ENCODE measurements at regions not wholly inside any gene's neighbourhood (a gene's known extent, or its start where the extent isn't known, plus 50 kb on each side); places are given as distances from the start of the nearest gene placed in this dataset.

DNA sequence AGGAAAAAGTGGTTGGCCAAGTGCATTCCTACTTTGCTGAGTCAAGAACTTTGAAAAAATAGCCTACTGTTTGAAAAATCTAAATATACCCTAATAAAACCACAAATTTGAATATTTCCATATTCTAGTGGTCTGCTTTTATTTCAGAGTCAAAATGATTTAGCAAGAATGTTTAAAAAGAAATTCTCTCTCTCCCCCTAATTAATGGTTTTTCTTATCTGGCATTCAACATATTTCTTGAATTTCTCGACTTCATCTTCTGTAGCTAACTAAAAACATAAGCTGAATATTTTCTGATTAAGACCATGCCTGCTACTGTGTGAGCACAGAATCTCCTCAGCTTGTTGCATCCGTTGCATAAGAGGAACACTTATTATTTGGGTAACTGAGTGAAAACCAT, 563.5 kb upstream of the TBL1XR1 start:
- no peaks in the 10 kb centered on the region for H3K27me3 ChIP-seq (ENCODE audit: control insufficient read depth in 2 of 2, insufficient read depth in 2 of 2, low read length in 2 of 2)
- FAIRE-seq (no peak), DNase-seq (ENCODE audit: low read depth, low spot score) (no peak)
- H4K20me1 ChIP-seq (replicated peaks; ENCODE audit: control insufficient read depth, extremely low read depth, insufficient read depth, low read length), result no peaks in the 10 kb centered on the region
- ChIA-PET CTCF (interaction anchor here (0.7 kb wide), 1 partner anchor 269 kb away, joined by 4 read pairs; no protein-coding TSS in a partner anchor), POLR2A (no interaction called here)
- dilution Hi-C loops (cut with MboI; ENCODE audit: extremely low pct_ligation_motif_present, low sequenced_read_pairs), result no loop called here
- no peak overlapping the region for H3K4me3 ChIP-seq (replicated peaks in 1 of 3; ENCODE audit: insufficient read depth in 1 of 3, low read depth in 1 of 3, low read length in 3 of 3)
- no peaks in the 10 kb centered on the region for H3K9me3 ChIP-seq (replicated peaks; ENCODE audit: control insufficient read depth, insufficient read depth, low read length)
- no peak overlapping the region for H3K4me2 ChIP-seq (ENCODE audit: insufficient read depth, low read length)
- H3K36me3 ChIP-seq (ENCODE audit: control insufficient read depth in 2 of 2, extremely low read depth in 1 of 2, insufficient read depth in 2 of 2, low read length in 2 of 2), result no peaks in the 10 kb centered on the region
- no peaks in the 10 kb centered on the region for H3K9me1 ChIP-seq (replicated peaks; ENCODE audit: control insufficient read depth, extremely low read depth, insufficient read depth, low read length)
- BruUV-seq (replicated peaks), result no TSS peak
- no peak overlapping the region for H2AFZ ChIP-seq (ENCODE audit: low read depth, low read length)
- no peak for TF ChIP-seq CTCF (IDR thresholded peaks at IDR 0.05; ENCODE audit: extremely low read depth in 1 of 2, insufficient read depth in 1 of 2, low read depth in 1 of 2, low read length in 2 of 2)
- TF ChIP-seq JUN (IDR thresholded peaks at IDR 0.05; ENCODE audit: borderline replicate concordance, insufficient read depth, insufficient read length, low read depth), result no peak
- TF ChIP-seq POLR2A (IDR thresholded peaks at IDR 0.05; ENCODE audit: low read depth, low read length), result no peak
- TF ChIP-seq GATA2 (IDR thresholded peaks at IDR 0.05; ENCODE audit: insufficient read depth, insufficient read length, low read depth, low read length), result no peak
- TF ChIP-seq MYC (IDR thresholded peaks at IDR 0.05; ENCODE audit: low read depth, low read length), result no peak
- TF ChIP-seq POLR2AphosphoS5 (IDR thresholded peaks at IDR 0.05; ENCODE audit: insufficient read depth, low read depth, low read length), result no peak
- TF ChIP-seq FOS (IDR thresholded peaks at IDR 0.05; ENCODE audit: borderline replicate concordance, insufficient read depth, low read length), result no peak
- TF ChIP-seq EZH2 (IDR thresholded peaks at IDR 0.05; ENCODE audit: borderline replicate concordance, low read depth, low read length, severe bottlenecking), result no peak
- TF ChIP-seq, protein P1, sequence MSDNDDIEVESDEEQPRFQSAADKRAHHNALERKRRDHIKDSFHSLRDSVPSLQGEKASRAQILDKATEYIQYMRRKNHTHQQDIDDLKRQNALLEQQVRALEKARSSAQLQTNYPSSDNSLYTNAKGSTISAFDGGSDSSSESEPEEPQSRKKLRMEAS (IDR thresholded peaks at IDR 0.05; ENCODE audit: insufficient read depth, insufficient read length), result no peak
- intact Hi-C loops (cut with micrococcal nuclease), result no loop called here
- no peaks in the 10 kb centered on the region for H3K79me2 ChIP-seq (ENCODE audit: control insufficient read depth, insufficient read depth, low read length)
- no peaks in the 10 kb centered on the region for H3K4me1 ChIP-seq (ENCODE audit: control insufficient read depth, extremely low read depth, insufficient read depth, low read length)
- no peak overlapping the region for H3K9ac ChIP-seq (replicated peaks; ENCODE audit: extremely low read depth, insufficient read depth, low read length)
- no peak overlapping the region for H3K27ac ChIP-seq (ENCODE audit: insufficient read depth, low read depth, low read length)
